ENCODE measurements at regions not wholly inside any gene's neighbourhood (a gene's known extent, or its start where the extent isn't known, plus 50 kb on each side); places are given as distances from the start of the nearest gene placed in this dataset.

- POLR2A ChIA-PET (ENCODE audit: low non-redundant PET) = no interaction called here
- DNase-seq (ENCODE audit: low spot score) = no peak
- no peak overlapping the region for H3K27ac ChIP-seq (ENCODE audit: low read depth, low read length, poor library complexity, severe bottlenecking)
- H3K27me3 ChIP-seq (replicated peaks; ENCODE audit: insufficient read depth, low read depth, low read length, poor library complexity) = no peaks in the 10 kb centered on the region
- no peak overlapping the region for H3K4me3 ChIP-seq (ENCODE audit: low read depth, low read length, poor library complexity, severe bottlenecking)
- BruUV-seq (replicated peaks) = no TSS peak
- H3K36me3 ChIP-seq (ENCODE audit: insufficient read depth, low read length, poor library complexity, severe bottlenecking) = no peaks in the 10 kb centered on the region
- TF ChIP-seq EZH2 (IDR thresholded peaks at IDR 0.05; ENCODE audit: borderline replicate concordance, low read depth, low read length, poor library complexity, severe bottlenecking) (no peak), CTCF (conservative IDR thresholded peaks at IDR 0.05; ENCODE audit: low read depth, low read length) (no peak)
- CTCF ChIA-PET = no interaction called here
- no peaks in the 10 kb centered on the region for H3K9me3 ChIP-seq (ENCODE audit: low read depth, low read length, poor library complexity, severe bottlenecking)
- H3K4me1 ChIP-seq (ENCODE audit: insufficient read depth, low read length, poor library complexity, severe bottlenecking) = no peaks in the 10 kb centered on the region
- intact Hi-C loops (cut with micrococcal nuclease; ENCODE audit: unreplicated experiment) = no loop called here
These were observed 969.8 kb upstream of the ADGRL4 start for GRCh38 chr1:79976287-79976686.

GRCh38 chr1:79974659-79975058, 968.1 kb upstream of the ADGRL4 start:
- Histone ChIP-seq H3K4me3 (ENCODE audit: low read depth, low read length, poor library complexity, severe bottlenecking) (no peak overlapping the region), H3K36me3 (ENCODE audit: insufficient read depth, low read length, poor library complexity, severe bottlenecking) (no peaks in the 10 kb centered on the region), H3K4me1 (ENCODE audit: insufficient read depth, low read length, poor library complexity, severe bottlenecking) (no peaks in the 10 kb centered on the region), H3K9me3 (ENCODE audit: low read depth, low read length, poor library complexity, severe bottlenecking) (no peaks in the 10 kb centered on the region), H3K27ac (ENCODE audit: low read depth, low read length, poor library complexity, severe bottlenecking) (no peak overlapping the region), H3K27me3 (replicated peaks; ENCODE audit: insufficient read depth, low read depth, low read length, poor library complexity) (no peaks in the 10 kb centered on the region)
- CTCF ChIA-PET = interaction anchor here (0.6 kb wide), 1 partner anchor 251 kb away, joined by 3 read pairs; no protein-coding TSS in a partner anchor
- TF ChIP-seq EZH2 (IDR thresholded peaks at IDR 0.05; ENCODE audit: borderline replicate concordance, low read depth, low read length, poor library complexity, severe bottlenecking) (no peak), CTCF (conservative IDR thresholded peaks at IDR 0.05; ENCODE audit: low read depth, low read length) (0 out of 2 replicates have a peak, but pooled peaks have one; percentile 18)
- POLR2A ChIA-PET (ENCODE audit: low non-redundant PET) = no interaction called here
- DNase-seq (ENCODE audit: low spot score) = peak; percentile 4
- no TSS peak for BruUV-seq (replicated peaks)
- intact Hi-C loops (cut with micrococcal nuclease; ENCODE audit: unreplicated experiment) = no loop called here

- no peaks in the 10 kb centered on the region for H3K4me1 ChIP-seq (ENCODE audit: insufficient read depth, low read length, poor library complexity, severe bottlenecking)
- ChIA-PET POLR2A (ENCODE audit: low non-redundant PET) (no interaction called here), CTCF (no interaction called here)
- TF ChIP-seq CTCF (conservative IDR thresholded peaks at IDR 0.05; ENCODE audit: low read depth, low read length) = no peak
- TF ChIP-seq EZH2 (IDR thresholded peaks at IDR 0.05; ENCODE audit: borderline replicate concordance, low read depth, low read length, poor library complexity, severe bottlenecking) = no peak
- no peak for DNase-seq (ENCODE audit: low spot score)
- intact Hi-C loops (cut with micrococcal nuclease; ENCODE audit: unreplicated experiment) = no loop called here
- no peak overlapping the region for H3K4me3 ChIP-seq (ENCODE audit: low read depth, low read length, poor library complexity, severe bottlenecking)
- H3K27me3 ChIP-seq (replicated peaks; ENCODE audit: insufficient read depth, low read depth, low read length, poor library complexity) = no peaks in the 10 kb centered on the region
- H3K9me3 ChIP-seq (ENCODE audit: low read depth, low read length, poor library complexity, severe bottlenecking) = no peaks in the 10 kb centered on the region
- no TSS peak for BruUV-seq (replicated peaks)
- H3K36me3 ChIP-seq (ENCODE audit: insufficient read depth, low read length, poor library complexity, severe bottlenecking) = no peaks in the 10 kb centered on the region
- no peak overlapping the region for H3K27ac ChIP-seq (ENCODE audit: low read depth, low read length, poor library complexity, severe bottlenecking)
These were observed 963.4 kb upstream of the ADGRL4 start for GRCh38 chr1:79969886-79970285.

Data from A673 (cell line).